NCI-H1105 (cell line): ENCODE measurements at regions not wholly inside any gene's neighbourhood (a gene's known extent, or its start where the extent isn't known, plus 50 kb on each side); places are given as distances from the start of the nearest gene placed in this dataset.

Source experiments
- DNase-seq: peaks from one replicate; lab custom pipeline; 2025; lab: John Stamatoyannopoulos, UW

GRCh38 chr9:115615821-115616665, 498.1 kb upstream of the TNC start:
- DNase-seq: no peak

GRCh38 chr9:115616666-115617239, 498.8 kb upstream of the TNC start:
- no peak for DNase-seq

GRCh38 chr9:115625251-115625650, 507.3 kb upstream of the TNC start:
- no peak for DNase-seq

DNA sequence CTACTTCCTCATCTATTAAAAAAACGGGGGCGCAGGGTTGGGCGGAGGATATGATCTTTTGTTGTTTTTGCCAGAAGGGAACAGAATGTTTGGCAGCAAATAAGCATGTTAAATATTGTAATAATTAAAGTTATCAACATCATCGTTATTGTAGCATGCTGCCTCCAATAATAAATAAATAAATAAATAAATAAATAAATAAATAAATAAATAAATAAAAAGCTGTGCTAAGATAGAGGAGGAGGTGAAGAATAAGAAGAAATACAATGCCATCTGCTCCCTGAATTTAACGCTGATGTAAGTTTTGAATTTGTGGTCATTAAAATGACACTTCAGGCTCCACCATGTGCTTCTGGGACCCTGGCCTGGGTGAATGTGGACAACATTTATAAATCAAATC, 508.0 kb upstream of the TNC start:
- DNase-seq: no peak

DNA sequence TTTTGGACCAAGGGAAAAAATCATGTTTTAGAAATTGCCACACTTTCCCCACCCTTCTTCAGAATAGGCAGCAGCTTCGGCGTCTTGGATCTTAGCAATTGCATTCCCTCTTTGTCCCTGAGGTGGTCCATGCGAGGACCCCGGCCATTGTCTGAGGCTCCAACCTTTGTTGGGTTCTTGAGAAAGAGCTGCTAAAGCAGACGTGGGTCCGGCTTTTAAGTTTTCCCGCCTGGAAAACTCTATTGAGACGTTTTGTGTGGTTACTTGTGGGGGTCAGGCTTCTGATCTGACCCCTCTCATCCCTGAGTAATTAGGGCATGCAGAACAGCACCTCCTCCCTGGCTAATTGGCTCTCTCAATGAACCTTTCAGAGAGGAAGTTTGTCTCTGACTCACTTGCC, 509.6 kb upstream of the TNC start:
- DNase-seq: no peak

DNA sequence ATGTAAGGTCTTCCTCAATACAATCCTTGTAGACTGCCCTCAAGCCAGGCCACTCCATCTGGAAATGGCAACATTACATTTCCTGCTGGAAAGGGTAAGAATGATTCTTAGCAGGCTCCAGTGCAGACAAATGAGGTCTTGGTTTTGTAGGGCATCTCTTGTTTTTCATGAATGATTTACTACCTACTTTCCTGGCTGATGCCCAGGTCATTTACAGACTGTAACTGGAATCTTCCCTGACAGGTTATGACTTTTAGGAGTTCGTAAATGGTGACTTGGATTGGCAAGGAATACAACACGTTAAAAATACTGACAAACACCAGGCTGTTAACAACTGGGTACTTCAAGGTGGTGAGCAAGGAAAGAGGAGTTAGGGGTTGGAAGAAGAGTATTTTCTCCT, 510.5 kb upstream of the TNC start:
- DNase-seq: no peak

DNA sequence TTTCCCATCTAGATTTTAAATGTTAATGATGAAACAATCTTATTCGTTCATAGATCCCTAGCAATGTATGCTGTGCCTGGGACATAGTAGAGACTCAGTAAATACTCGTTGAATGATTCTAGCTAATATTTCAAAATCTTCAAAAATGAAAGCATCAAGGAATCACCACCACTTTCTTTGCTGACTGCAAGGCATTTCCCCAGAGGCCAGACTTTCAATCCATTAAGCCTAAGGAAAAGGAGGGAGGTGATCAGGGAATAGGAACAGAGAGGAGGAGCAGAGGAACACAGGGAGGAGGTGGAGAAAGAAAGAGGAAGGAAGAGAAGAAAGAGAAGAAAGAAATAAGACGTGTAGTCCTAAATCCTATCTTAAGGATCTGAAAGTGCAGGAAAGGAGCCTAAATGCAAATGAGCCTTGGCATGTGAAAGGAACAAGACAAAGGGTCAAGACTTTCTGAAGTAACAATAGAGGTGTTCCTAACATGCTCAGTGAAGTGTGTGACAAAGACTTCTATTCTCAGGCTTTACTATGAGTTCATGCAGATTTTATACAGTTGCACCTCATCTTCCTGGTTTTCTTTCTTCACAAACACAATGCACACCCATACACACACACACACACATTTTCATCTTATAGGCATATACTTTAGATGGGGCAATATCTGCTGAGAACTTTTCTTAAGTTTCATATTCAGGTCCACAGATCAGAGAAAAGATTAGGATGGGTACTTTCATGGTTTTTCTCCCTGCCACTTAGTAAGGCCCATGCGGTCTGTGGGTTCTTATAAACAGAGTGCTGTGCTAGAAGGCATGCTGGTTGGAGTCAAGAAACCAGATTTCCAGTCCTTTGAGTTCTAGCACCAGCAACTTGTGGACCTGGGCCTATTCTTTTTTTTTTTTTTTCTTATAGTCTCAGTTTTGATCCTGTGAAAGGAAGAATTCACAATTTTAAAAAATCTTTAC, 512.2 kb upstream of the TNC start:
- DNase-seq: no peak

- no peak for DNase-seq
Measured at GRCh38 chr9:115632391-115632790, 514.4 kb upstream of the TNC start.

- DNase-seq: no peak
Measured at GRCh38 chr9:115633104-115633503, 515.1 kb upstream of the TNC start.

DNA sequence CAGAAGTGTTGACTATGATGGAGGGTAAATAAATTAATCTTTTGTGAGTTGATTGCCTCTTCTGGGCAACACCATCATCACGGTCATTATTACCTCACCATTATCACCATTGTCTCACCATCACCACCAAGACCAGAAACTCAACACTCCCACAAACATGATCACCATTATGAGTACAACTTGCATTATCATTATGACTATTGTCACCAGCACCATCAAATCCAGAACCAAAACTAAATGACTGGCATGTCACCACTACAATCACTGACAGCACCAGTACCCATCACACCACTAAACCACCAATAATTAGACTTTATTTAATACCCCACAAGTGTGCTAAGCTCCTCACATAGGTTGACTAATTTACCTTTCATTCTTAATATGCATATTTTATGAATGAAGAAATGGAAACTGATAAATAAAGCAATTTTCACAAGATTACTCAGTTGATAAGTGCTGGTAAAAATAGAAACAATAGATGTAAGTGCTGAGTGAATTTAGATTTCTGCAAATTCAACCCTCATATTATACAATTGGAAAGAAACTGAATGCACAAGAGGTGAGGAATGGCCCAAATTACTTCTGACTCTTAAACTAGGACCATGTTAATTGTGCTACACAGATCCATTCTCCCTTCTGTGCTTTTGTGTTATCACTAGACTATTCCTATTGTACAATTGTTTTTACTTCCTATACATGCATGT, 517.8 kb upstream of the PAPPA start:
- DNase-seq: no peak

GRCh38 chr9:115636596-115636995, 517.0 kb upstream of the PAPPA start:
- DNase-seq: no peak

- no peak for DNase-seq
Measured at GRCh38 chr9:115637661-115638060, 515.9 kb upstream of the PAPPA start.

DNA sequence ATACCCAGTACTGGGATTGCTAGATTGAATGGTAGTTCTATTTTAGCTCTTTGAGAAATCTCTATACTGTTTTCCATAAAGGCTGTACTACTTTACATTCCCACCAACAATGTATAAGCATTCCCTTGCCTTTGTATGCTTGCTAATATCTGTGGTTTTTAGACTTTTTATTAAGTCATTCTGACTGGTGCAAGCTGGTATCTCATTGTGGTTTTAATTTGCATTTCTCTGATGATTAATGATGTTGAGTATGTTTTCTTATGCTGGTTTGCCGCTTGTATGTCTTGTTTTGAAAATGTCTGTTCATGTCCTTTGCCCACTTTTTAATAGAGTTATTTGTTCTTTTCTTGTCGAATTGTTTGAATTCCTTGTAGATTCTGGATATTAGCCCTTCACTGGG, 512.7 kb upstream of the PAPPA start:
- no peak for DNase-seq

GRCh38 chr9:115642285-115642684, 511.3 kb upstream of the PAPPA start:
- no peak for DNase-seq

DNA sequence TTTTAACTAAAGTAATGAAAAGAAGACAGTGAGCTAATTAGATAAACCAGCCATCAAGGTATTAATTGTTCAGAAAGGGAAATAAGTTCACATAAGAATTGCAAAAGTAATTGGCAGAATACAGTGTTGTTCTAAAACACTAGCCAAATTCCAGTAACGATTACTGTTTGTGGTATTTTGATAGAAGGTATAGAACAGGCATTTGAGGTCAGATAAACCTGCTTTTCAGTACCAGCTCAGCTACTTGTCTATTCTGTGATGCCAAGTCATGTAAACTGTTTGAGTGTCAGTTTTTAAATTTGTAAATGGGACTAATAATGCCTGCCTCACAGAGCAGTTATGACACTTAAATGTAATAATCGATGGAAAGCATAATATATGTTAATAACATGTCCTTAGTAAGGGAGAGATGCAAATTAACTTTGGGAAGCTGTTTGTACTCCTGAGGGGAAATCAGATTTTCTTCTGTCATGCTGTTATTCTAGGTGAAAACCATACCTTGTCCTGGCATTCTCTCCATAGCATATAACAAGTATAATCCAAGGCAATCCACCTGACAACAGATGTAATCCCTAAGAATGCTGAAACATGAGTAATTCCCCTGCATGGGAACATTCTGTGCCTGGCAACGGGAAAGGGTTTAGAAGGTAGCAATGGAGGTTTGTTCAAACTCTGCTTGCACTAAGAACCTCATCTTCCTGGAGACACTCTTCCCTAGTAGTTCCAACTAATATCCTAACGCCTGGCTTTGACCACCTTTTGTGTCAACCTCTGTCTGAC, 509.5 kb upstream of the PAPPA start:
- no peak for DNase-seq

DNA sequence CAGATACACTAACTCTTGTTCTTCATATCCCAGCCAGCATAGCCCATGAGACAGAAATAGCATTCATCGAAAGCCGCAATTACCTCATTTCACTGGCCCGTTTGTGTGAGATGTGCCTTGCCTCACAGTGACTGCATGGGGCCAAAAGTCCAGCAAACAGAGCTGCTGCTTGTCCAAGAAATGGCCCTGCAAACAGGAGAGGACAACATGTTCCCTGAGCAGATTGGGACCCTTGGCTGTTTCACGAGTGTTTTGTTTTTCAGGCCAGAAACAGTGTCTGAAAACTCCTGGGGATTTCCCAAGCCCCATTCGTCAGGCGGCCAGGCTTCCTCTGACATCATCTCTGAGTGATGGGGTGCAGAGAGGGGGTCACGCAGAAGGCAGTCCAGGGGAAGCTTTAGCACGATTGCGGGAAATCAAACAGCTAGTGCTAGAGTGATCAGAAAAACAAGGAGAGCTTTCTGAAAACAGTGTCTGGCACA, 503.6 kb upstream of the PAPPA start:
- no peak for DNase-seq

- DNase-seq: no peak
Measured at GRCh38 chr9:115650768-115651167, 502.8 kb upstream of the PAPPA start.

DNA sequence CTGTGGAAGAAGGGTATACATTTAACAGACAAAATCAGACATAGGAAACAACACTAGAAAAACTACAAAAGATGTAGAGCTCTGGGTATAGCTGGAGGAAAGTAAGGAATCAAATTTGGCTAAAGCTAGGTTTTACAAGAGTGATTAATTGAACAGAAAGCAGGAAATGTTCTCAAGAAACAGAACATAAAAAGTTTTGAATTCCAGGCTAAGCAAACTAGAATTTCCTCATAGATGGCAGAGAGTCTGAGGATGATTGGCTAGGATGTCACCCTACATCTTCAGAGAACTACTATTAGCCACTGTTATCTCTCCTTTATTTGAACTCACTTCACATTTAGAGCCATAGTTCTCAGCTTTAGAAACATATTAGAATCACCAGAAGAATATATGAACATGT, 502.1 kb upstream of the PAPPA start:
- no peak for DNase-seq

DNA sequence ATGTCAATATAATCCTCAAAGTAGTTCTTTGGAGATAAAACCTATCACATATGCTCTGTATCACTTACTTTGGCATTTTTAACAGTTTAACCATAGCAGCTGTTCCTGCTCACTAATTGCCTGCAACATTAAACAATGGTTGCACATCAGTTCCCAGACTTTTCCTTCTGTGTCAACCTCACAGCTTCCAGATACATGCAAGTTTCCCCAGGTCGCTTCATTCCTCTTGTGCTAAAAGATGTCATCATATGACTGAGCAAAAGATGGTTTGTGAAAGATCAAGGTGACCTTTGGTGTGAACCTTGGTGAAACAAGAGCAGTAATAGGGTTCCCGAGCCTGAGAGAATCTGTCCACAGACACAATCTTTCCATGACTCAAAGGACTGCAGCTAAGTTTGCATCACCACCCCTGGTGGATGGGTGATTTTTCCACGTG, 500.4 kb upstream of the PAPPA start:
- DNase-seq: no peak

- DNase-seq: no peak
Measured at GRCh38 chr9:115657695-115658094, 495.9 kb upstream of the PAPPA start.

GRCh38 chr9:115665519-115665918, 488.1 kb upstream of the PAPPA start:
- DNase-seq: no peak
